Activated naive CD4-positive, alpha-beta T cell treated with anti-CD3 and anti-CD28 coated beads, Interleukin-2, amount 50 U/mL, for 72 hours (primary cell): ENCODE measurements at regions not wholly inside any gene's neighbourhood (a gene's known extent, or its start where the extent isn't known, plus 50 kb on each side); places are given as distances from the start of the nearest gene placed in this dataset.

Experiments used
- ATAC-seq, 2 donors: fragments of 150-1000 bp; cut with Tn5 transposase; 2 replicates each; pipeline ENCODE4 v1.10.0; 2021; ENCODE audit warnings: mild to moderate bottlenecking in 2 of 2, moderate library complexity in 2 of 2
- DNase-seq, 2 donors: peaks; one replicate each; pipeline ENCODE4 v3.0.0; 2021 to 2022; ENCODE audit warnings: low spot score in 2 of 2
- H3K27ac Mint-ChIP-seq, 2 donors: one replicate each; pipeline ENCODE4 v1.8.0; 2022; ENCODE audit warnings: mild to moderate bottlenecking in 2 of 2, mixed read lengths in 2 of 2
- H3K36me3 Mint-ChIP-seq, 2 donors: one replicate each; pipeline ENCODE4 v1.8.0; 2022; ENCODE audit warnings: mixed read lengths in 2 of 2
- H3K9me3 Mint-ChIP-seq, 2 donors: one replicate each; pipeline ENCODE4 v1.8.0; 2022; ENCODE audit warnings: mixed read lengths in 2 of 2

DNA sequence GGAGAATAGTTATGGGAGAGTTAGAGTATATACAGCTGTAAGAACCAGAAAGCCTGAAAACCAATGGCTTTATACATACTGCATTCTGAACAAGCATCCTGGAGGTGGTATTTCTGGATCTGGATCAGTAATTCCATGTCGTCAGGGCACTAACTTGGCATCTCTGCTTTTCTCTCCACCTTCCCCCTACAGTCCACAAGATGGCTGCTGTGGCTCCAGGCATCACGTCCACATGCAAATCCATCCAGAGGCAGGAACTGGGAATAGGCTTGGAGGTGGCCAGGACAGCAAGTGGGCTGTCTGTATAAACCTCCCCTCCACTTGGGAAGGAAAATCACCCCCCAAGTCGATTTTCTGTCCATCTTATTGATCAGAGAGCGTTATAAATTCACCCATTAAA is 86.2 kb upstream of the WDR26 start:
- Mint-ChIP-seq H3K27ac (no peak overlapping the region), H3K36me3 (no peaks in the 10 kb centered on the region), H3K9me3 (no peaks in the 10 kb centered on the region)
- ATAC-seq (no peak), DNase-seq (no peak)

DNA sequence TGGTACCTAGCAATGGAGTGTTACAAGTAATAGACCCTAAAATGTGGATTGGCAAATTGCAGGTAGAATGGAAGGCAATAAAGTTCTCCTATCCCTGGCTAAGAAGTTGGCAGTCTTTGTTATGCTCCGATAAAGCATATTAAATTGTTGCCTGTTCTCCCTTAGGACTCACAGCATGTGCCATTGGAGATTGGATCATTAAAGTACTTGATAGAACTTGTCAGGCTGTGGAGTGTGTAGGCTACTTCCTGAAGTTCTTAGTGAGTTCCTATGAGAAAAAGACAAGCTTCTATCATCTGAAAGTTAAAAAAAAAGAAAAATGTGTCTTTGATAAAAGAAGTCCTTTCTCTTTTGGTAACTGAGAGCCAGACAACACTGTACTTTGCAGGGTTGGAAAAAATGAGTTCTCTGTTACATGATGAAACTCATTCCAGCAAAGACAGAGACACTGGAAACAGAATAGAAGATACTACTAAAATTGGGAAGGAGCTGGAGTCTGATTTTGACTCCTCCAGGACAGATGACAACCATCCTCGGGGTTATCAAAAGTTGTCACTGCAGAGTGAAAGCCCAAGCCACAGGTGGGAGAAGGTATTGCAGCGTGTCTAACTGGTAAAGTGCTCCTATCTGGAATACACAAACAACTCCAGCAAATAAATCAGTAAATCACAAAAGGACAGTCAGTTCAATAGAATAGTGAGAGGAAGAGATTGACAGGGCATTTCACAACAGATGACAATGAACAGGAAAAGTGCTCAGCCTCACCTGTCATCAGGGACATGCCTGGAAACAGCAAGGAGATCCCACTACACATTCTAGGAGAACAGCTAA is 87.5 kb upstream of the WDR26 start:
- ATAC-seq, result peak in 1 of 2 donors; percentile 13
- Mint-ChIP-seq H3K36me3 (no peaks in the 10 kb centered on the region), H3K9me3 (no peaks in the 10 kb centered on the region), H3K27ac (no peak overlapping the region)
- no peak for DNase-seq

DNA sequence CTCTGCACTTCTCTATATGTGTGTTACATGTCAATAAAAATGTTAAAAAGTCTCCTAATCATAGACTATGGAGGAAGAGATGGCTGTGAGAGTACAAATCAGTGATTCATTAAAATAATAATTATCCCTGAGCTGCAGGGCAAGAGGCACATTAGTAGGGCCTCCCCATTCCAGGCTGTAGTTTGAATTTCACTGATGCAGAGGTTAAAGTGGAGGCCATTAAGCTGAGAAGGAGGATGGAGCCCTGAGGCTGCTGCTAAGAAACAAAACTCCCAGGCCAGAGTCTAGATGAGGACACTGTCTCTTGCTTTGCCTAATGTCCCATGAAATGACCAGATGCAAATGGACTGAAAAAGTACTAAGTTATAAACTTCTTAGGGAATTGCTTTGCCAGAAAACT is 89.1 kb upstream of the WDR26 start:
- ATAC-seq, result no peak
- Mint-ChIP-seq H3K9me3 (no peaks in the 10 kb centered on the region), H3K27ac (no peak overlapping the region), H3K36me3 (no peaks in the 10 kb centered on the region)
- DNase-seq, result no peak

DNA sequence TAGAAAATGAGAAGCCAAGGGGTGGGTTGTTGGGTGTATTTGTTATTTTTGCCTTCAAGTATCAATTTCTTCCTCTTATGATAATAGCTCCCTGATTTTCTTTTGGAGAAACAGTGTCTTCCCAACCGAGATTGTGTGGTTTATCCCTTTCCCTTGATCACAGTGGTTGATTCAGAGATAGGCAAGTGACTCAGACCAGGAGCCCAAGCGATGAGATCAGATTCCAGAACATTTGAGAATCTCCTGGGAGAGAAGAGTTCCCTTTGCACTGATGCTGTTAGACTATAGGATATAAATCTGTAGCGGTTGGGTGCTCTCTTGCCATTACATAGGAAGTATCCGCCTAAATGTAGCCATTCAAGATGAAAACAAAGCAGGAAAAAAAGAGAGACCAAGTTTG is 90.1 kb upstream of the WDR26 start:
- Mint-ChIP-seq H3K9me3 (no peaks in the 10 kb centered on the region), H3K27ac (no peak overlapping the region), H3K36me3 (no peaks in the 10 kb centered on the region)
- no peak for DNase-seq
- ATAC-seq, result no peak

DNA sequence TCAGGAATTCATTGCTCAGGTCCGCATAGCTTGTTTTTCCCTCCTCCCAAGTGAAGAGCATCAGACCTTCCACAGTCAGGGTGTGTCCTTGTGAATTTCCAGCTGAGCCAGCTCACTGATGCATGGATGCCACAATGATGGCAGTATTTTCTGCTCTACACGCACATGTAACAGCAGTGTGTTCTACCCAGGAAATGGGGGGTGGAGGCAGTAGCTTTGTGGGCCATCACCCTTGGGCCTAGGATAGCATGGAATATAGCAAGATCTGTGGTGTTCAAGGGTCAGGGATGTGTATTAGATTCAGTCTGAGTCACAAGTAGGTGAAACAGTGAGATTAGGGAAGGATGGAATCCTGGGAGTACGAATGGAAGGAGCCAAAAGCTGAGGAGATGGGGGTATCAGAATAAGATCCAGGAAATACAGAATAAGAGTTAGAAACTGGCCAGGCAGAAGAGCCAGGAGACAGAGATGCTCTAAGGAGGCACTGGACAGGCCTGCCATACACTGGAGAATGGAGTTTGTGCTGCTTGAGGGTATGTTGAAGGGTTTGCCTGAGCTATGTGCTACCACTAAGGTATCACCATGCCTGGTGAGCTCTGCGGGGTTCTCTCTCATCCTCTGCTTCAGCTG is 90.6 kb upstream of the CNIH3 start:
- no peaks in the 10 kb centered on the region for H3K36me3 Mint-ChIP-seq
- H3K27ac Mint-ChIP-seq, result peak overlapping the region in 1 of 2 donors; percentile 51
- ATAC-seq (no peak), DNase-seq (no peak)
- no peaks in the 10 kb centered on the region for H3K9me3 Mint-ChIP-seq

DNA sequence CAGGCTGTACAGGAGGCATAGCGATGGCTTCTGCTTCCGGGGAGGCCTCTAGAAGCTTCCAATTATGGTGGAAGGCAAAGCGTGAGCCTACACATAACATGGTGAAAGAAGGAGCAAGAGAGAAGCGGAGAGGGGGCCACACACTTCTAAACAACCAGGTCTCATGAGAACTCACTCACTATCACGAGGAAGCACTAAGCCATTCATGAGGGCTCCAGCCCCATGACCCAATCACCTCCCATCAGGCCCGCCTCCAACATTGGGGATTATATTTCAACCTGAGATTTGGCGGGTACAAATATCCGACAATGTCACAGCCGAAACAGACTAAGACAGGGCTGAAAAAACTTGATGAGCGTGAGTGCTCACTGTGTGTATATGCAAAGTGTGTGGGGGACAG is 89.3 kb upstream of the CNIH3 start:
- Mint-ChIP-seq H3K9me3 (no peaks in the 10 kb centered on the region), H3K27ac (no peak overlapping the region), H3K36me3 (no peaks in the 10 kb centered on the region)
- no peak for ATAC-seq
- no peak for DNase-seq

DNA sequence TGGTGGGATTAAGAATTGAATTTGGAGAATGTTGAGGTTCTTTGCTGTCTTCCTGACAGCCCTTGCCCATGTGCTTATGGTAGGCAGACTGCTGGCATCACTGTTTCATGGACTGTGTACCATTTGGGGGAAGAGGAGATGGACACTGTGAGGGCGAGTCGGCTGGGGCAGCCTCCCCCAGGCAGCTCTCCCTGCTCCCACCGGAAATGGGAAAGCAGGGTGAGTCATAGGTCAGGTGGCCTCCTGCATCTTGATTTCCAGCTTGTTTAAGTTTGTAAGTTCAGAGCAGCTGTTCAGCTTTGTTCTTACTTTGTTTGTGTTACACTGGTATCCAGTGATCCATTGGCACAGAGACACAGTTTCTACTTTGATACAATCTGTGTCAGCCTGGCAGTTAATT is 87.2 kb upstream of the CNIH3 start:
- no peaks in the 10 kb centered on the region for H3K9me3 Mint-ChIP-seq
- DNase-seq (no peak), ATAC-seq (no peak)
- no peak overlapping the region for H3K27ac Mint-ChIP-seq
- H3K36me3 Mint-ChIP-seq, result no peaks in the 10 kb centered on the region

DNA sequence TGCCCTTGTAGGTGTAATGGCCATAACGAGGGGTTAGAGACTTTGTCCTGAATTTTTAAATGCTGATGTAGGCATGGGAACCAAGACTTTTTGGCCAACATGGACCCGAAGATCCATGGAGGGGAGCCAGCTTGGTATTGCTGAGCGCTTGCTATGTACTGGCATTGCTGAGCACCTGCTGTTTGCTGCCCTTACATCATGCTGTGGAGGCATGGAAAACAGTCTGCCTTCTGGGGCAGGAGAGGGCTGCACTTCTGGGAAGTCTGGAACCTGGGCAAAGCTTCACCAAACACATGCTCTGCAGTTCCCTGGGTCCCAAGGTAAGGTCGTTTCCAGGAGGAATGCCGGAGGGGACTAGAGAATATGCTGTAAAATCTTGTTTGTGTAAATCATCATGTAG is 86.3 kb upstream of the CNIH3 start:
- Mint-ChIP-seq H3K36me3 (no peaks in the 10 kb centered on the region), H3K27ac (no peak overlapping the region), H3K9me3 (no peaks in the 10 kb centered on the region)
- no peak for ATAC-seq
- no peak for DNase-seq

DNA sequence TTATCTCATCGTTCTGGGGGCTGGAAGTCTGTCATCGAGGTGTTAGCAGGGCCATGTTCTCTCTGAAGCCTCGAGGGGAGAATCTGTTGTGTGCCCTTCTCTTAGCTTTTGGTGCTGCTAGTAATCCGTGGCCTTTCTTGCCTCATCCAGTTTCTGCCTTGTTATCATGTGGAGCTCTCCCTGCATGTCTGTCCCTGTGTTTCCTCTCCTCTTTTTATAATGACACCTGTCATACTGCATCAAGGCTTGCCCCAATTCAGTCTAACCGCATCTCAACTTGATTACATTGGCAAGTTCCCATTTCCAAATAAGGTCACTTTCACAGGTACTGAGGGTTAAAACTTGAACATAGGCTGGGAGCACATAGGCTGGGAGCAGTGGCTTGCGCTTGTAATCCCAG is 82.6 kb upstream of the CNIH3 start:
- no peaks in the 10 kb centered on the region for H3K36me3 Mint-ChIP-seq
- no peak overlapping the region for H3K27ac Mint-ChIP-seq
- ATAC-seq, result no peak
- H3K9me3 Mint-ChIP-seq, result no peaks in the 10 kb centered on the region
- no peak for DNase-seq

DNA sequence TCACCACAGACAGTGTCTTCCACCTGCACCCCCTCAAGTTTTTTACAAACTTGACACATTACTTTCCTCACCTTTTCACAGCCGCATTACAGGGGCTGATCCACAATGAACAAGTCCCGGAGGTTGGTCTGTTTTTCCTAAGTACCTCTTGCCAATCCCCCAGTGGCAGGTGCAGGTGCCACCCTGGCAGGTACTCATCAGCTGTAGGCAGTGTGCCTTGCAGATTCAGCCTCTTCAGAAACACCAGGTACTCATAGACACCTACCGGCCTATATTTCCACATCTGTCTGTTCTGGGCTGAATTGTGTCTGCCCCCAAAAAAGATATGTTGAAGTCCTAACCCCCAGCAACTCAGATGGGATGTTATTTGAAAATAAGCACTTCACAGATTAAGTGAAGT is 81.4 kb upstream of the CNIH3 start:
- Mint-ChIP-seq H3K9me3 (no peaks in the 10 kb centered on the region), H3K27ac (no peak overlapping the region), H3K36me3 (no peaks in the 10 kb centered on the region)
- no peak for DNase-seq
- no peak for ATAC-seq

DNA sequence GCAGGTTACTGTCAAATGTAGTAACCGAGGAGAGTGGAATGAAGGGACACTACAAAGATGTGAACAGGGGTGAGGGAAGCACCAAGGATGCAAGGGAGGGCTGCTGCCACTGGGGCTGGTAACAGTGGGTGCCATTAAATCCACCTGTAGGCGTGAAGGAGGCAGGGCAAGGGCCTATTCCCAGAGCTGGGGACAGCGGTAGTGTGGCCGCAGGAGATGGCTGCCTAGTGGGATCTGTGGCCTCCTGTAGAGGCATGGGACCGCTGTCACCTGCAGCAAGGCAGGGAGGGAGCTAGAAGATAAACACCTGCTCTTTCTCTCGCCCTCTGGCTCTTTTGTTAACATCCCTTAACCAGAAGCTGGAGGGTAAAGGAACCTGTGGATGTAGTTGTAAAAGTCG is 80.5 kb upstream of the CNIH3 start:
- H3K36me3 Mint-ChIP-seq, result no peaks in the 10 kb centered on the region
- H3K27ac Mint-ChIP-seq, result no peak overlapping the region
- no peak for DNase-seq
- no peak for ATAC-seq
- no peaks in the 10 kb centered on the region for H3K9me3 Mint-ChIP-seq

DNA sequence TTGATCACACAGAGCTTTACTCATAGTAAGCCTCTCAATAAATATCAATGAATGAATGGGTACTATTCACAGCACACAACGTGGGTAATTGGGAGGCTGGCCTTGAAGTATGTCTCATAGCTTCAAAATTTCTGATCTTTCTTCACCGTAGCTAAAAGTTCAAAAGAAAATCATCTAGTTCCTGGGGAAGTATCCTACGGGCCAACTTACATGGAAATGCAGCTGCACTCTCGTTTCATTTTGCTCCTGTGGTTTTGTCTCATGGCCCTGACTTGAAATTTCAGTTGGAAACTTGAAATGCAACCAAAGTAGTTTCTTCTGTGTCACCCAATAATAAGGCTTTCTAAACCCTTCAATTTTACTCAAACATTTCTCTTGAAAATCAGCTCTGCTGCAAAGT is 76.1 kb upstream of the CNIH3 start:
- H3K36me3 Mint-ChIP-seq, result no peaks in the 10 kb centered on the region
- ATAC-seq (no peak), DNase-seq (no peak)
- H3K9me3 Mint-ChIP-seq, result no peaks in the 10 kb centered on the region
- no peak overlapping the region for H3K27ac Mint-ChIP-seq

DNA sequence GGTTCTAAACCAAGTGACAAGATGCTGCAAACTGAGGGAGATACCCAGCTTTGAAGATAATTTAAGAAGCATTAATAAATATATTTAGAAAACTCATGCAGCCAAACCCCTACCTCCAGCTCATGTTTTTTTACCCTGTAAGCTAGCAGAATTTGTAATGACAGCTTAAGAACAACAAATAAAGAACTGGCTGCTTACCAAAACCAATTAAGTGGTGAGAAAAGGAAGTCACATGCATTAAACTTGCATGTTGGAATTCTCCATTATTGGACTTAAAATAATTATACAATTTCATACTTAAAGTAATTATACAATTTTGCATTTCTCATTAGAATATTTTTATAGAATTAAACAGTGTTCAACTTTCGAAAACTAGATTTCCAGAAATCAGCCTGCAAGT is 75.6 kb upstream of the CNIH3 start:
- Mint-ChIP-seq H3K36me3 (no peaks in the 10 kb centered on the region), H3K27ac (no peak overlapping the region), H3K9me3 (no peaks in the 10 kb centered on the region)
- ATAC-seq, result no peak
- no peak for DNase-seq

DNA sequence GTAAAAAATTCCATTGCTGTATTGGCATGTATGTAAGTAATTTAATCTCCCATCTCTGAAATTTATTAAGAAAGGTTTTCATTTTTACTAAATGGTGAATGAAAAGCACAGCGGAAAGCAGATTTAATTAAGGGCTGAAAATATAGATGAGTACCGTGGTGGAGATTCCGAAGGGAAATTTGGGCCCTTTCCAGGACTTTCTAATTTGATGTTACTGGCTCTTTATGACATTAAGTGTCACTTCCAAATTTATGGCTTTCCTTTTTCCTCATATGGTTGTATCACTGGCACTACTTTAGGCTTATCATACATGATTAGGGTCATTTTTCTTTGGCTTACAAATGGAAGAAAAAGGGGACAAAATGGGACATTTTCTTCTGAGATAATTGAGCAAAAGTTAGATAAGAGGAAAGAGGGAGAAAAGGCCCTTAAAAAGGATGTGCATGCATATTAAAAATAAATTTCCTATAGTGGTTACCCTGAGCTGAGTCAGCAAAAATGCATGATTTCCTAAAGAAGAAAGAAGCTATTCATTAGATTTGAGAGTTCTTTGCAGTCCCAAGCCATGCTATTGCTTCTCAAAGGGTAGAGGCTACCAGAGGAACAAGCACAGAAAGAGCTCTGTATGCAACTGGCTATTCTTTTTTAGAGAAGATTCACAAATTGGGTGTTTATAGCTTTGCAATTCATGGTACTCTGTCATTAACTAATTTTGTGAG is 74.9 kb upstream of the CNIH3 start:
- Mint-ChIP-seq H3K27ac (no peak overlapping the region), H3K36me3 (no peaks in the 10 kb centered on the region), H3K9me3 (no peaks in the 10 kb centered on the region)
- DNase-seq, result no peak
- ATAC-seq, result no peak

DNA sequence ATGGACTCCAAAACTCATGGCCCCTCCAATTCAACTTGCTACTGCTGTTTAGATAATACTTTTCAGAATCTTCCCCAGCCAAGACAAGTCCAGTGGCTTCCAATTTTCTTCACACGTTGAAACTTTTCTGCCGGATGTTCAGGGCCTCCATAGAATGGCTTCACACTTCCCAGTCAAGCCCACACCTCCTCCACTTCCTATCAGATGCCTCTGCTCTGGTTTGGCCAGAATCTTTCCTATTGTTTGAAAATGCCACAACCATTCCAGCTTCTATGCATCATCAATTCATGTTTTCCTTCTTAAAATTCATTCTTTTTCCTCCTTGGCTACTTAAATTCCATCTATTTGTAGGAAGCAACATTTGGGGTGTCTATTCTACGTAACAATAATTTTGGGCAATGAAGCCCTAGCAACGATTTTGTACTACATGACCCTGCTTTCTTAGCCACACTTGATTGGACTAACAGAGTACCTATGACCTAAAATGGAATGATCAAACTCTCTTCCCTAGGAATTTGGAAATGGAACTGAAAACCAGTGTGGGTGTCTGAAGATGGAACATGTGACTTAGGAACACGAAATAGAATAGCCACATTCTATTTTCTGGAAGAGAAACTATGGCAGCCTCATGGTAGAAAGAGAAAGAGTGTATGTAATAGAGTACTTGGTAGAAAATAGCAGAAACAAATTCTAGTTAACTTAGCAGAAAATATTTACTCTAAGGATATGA is 74.1 kb upstream of the CNIH3 start:
- Mint-ChIP-seq H3K36me3 (no peaks in the 10 kb centered on the region), H3K9me3 (no peaks in the 10 kb centered on the region), H3K27ac (no peak overlapping the region)
- no peak for ATAC-seq
- DNase-seq, result no peak

DNA sequence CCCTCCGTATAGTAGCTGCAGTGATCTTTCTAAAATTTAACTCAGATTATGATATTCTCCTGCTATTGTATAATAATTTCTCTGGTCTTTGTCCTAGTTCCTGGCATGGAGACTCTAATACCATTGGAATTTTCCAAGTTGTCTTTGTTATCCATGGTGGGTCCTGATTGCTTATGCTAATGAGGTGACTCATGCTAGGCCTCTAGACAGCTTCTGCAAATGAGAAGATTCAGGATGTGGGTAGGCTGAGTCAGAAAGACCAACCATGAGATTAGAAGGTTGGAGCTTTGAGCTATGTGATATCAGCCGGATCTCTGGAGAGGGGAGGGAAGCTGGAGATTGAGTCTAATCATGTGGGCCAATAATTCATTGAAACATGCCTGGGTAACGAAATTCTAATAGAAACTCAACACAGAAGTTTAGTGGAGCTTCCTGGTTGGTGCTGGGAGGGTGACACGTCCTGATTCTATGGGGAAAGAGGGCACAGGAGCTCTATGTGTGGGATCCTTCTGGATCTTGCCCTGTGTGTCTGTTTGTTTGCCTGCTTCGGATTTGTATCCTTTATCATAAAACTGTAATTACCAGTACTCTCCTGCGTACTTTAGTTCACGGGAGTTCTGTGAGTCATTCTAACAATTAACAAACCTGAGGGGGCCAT is 73.2 kb upstream of the CNIH3 start:
- Mint-ChIP-seq H3K27ac (peak overlapping the region in 1 of 2 donors; percentile 42), H3K36me3 (no peaks in the 10 kb centered on the region), H3K9me3 (no peaks in the 10 kb centered on the region)
- DNase-seq (peak in 1 of 2 donors; percentile 30), ATAC-seq (peak; percentile 97 to 100)

DNA sequence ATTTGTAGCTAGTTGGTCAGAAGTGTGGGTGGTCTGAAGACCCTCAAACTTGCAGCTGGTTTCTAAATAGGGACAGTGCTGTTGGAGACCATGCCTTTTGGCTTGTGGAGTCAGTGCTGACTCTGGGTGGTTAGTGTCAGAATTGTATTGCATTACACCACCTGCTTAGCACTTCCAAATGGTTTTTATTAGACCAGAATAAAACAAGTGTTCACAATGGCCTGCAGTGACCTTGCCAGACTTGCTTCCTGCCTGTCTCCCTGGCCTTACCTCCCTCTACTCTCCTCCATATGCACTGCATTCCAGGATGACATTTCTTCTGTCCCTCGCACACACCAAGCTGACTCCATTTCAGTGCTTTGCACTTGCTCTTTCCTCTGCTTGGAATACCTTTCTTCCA is 72.7 kb upstream of the CNIH3 start:
- DNase-seq (no peak), ATAC-seq (no peak)
- Mint-ChIP-seq H3K36me3 (no peaks in the 10 kb centered on the region), H3K9me3 (no peaks in the 10 kb centered on the region), H3K27ac (peak overlapping the region in 1 of 2 donors; percentile 42)
